Stimulated activated CD4-positive, alpha-beta T cell treated with anti-CD3 and anti-CD28 coated beads, Interleukin-15, amount 100 ng/mL, for 48 hours (primary cell): ENCODE measurements at regions not wholly inside any gene's neighbourhood (a gene's known extent, or its start where the extent isn't known, plus 50 kb on each side); places are given as distances from the start of the nearest gene placed in this dataset.

Source experiments
- DNase-seq, 2 donors: peaks; one replicate each; pipeline ENCODE4 v3.0.0-alpha.2; 2020; ENCODE audit warnings: low read depth in 2 of 2

DNA sequence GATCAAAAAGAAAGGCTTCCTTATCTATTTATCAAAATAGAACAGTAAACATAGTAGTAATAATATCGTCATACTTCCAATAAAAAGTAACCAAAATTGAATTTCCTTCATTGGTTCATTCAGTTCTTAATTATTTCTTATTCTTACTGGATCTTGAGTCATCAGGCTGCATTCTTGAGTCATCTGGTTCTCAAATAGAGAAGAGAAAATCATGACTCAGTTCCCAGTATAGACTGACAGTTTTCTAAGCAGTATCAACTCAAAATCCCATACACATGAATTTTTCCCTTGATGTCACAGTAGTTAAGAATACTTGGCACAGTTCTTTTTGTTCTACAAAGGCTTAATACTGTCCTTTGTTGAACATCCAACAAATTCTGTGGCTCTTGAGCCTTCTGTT lies 626.9 kb upstream of the ADGRL4 start:
- DNase-seq, result no peak

DNA sequence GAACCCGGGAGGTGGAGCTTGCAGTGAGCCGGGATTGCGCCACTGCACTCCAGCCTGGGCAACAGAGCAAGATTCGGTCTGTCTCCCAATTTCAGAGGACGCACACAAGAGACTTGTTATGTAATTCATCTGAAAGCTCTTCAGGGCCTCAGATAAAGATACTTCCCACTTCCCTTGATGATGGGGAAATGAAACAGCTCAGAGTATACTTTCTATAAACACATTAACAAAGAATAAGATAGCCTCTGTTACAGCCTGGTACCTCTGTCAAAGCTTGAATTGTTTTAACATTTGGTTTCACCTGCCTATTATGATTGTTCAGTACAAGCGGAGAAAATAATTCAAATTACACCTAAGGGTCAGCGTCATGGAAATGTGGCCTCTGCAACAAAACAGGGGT lies 622.9 kb upstream of the ADGRL4 start:
- no peak for DNase-seq

DNA sequence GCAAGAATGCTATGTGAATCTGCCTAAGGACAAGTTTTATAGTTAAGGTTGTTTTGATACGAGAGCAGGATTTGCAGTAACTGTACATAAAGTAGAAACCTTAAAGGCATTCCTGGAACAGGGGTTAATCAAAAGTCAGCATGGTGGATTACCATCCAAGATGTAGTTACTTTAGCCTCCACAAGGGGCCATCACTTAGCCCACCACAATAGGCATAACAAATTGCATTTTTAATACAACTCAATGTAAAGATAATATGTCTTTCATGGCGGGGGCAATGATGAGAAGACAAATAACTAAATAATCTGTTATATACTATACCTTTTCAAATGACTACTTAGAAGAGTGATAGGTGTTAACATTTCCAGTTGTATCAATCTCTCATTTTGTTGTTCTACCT lies 611.2 kb upstream of the ADGRL4 start:
- DNase-seq, result no peak

DNA sequence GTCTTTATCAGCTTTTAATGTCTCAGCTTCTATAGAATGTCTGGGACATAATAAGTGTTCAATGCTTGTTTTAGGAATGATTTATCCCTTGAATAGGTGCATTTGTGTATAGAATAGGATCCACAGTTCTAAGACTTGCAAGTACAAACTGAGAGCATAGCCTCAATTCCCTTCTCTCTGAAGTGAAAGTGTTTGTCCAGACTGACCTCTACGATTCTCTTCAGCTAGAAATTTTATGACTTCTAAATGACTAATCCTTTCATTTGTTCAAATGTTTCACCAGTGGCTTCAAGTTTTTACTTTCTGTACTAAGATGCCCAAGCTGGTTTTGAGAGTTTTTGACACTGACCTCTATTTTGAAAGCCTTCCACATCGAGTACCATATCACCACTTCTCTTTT lies 608.2 kb upstream of the ADGRL4 start:
- DNase-seq, result no peak

DNA sequence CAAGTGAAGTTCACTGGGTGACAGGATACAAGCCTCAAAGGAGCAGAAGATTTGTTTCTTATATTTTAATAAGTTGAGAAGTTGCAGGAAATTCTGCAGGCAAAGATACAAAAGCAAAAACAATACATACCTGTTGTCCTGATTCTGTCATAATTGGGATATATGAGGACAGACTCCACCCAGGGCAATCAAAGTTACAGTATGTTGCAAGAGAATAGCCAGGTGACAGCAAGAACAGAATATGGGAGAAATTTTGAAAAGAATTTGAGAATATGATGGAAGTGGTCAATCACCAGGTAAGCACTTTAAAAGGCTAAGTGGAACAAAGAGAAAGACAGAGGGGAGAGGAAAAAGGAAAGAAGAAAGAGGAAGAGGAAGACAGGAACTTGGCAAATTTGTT lies 607.6 kb upstream of the ADGRL4 start:
- no peak for DNase-seq

- DNase-seq, result no peak
Observed at GRCh38 chr1:79613046-79613445, 606.5 kb upstream of the ADGRL4 start.

GRCh38 chr1:79604490-79605198 lies 598.1 kb upstream of the ADGRL4 start:
- no peak for DNase-seq

- DNase-seq, result no peak
Observed at GRCh38 chr1:79603843-79604242, 597.3 kb upstream of the ADGRL4 start.

- no peak for DNase-seq
Observed at GRCh38 chr1:79599257-79599656, 592.7 kb upstream of the ADGRL4 start.

DNA sequence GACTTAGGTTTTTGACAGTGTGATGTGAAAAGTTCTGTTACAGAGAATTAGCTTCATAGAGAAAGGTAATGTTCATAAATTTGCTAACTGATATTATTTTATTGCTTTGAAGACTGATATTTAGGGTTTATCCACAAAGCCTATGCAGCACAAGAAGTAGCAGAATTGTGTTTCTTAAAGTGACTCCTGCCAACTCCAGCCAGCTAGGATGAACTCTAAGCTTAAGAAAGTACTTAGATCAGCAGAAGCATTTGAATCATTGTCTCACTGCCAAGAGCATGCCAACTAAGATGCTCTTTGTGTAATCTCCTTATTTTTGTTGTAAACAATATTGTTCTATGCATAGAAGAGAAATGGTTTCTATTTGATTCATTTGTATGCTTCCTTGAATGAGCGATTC lies 589.4 kb upstream of the ADGRL4 start:
- no peak for DNase-seq

DNA sequence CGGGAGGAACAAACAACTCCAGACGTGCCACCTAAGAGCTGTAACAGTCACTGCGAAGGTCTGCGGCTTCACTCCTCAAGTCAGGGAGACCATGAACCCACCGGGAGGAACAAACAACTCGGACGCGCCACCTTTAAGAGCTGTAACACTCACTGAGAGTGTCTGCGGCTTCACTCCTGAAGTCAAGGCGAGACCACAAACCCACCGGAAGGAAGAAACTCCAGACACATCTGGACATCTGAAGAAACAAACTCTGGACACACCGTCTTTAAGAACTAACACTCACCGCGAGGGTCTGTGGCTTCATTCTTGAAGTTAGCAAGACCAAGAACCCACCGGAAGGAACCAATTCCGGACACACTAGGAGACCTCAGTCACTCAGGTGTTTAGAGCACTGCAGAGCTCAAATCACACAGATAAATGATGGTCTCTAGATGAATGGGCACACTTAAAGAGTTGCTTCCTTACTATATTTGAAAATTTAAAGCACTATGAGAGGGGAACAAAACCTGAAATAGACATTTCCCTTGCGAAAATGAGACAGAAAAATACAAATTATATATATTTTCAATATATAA lies 587.7 kb upstream of the ADGRL4 start:
- DNase-seq, result no peak

DNA sequence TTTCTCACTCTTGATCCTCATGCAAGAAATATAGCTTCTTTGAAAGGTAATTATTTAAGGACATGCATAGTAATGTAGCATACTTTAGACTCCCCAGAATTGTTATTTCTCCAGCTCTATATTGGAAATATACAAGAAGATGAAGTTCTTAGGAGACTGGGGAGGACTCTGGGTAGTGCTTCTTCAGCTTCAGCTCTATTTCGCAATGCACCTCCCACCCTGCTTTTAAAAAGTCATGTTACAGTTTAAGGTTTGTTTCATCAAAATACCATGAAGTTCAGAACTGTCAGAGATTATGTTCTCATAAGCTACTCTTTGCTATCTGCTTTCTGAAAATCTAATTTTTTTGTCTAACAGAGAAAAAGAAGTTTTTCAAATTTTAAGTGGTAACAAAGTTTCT lies 586.2 kb upstream of the ADGRL4 start:
- no peak for DNase-seq

- no peak for DNase-seq
Observed at GRCh38 chr1:79588719-79589118, 582.2 kb upstream of the ADGRL4 start.

GRCh38 chr1:79587229-79587628 lies 580.7 kb upstream of the ADGRL4 start:
- no peak for DNase-seq

DNA sequence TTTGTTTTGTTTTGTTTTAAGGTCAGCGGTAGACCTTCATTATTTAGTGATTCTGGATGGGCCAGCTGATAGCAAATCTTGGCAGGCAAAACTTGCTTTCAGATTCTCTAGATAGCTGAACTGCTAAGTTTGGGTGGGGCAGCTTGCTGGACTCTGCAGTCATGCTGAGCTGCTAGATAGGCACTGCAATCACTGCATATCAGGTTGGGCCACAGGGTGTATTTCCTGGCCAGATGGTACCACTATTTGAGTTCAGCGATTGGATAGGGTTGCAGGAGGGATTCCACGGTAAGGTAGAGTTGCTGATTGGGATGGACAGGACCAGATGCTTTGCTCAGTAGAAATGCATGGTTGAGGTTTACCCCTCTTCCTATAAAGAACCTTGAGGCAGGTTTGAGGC lies 579.3 kb upstream of the ADGRL4 start:
- DNase-seq, result no peak

DNA sequence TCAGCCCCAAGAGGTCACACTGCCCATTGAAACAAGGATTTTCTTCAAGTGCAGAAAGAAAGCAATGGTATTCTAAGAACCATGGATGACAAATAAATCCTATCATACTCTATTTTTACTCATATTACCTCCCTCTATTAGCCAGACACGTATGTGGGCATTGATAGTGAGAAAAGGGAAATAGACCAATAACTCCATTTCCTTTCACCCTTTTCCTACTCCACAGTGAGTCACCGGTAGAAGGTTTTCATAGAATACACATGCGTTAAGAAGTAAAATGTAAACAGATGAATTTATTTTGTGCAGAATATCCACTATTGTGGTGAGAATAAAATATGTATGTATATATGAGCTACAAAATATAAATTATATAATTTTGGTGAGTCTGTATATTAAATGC lies 568.9 kb upstream of the ADGRL4 start:
- DNase-seq, result no peak

GRCh38 chr1:79568411-79568810 lies 561.9 kb upstream of the ADGRL4 start:
- no peak for DNase-seq

DNA sequence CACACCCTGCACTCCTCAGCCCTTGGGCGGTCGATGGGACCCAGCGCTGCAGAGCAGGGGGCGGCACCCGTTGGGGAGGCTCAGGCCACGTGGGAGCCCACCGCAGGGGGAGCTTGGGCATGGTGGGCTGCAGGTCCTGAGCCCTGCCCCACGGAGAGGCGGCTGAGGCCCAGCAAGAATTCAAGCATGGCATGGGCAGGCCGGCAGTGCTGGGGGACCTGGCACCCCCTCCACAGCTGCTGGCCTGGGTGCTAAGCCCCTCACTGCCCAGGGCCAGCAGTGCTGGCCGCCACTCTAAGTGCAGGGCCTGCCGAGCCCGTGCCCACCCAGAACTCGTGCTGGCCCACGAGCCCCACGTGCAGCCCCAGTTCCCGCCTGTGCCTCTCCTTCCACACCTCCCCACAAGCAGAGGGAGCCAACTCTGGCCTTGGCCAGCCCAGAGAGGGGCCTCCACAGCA lies 555.0 kb upstream of the ADGRL4 start:
- no peak for DNase-seq

DNA sequence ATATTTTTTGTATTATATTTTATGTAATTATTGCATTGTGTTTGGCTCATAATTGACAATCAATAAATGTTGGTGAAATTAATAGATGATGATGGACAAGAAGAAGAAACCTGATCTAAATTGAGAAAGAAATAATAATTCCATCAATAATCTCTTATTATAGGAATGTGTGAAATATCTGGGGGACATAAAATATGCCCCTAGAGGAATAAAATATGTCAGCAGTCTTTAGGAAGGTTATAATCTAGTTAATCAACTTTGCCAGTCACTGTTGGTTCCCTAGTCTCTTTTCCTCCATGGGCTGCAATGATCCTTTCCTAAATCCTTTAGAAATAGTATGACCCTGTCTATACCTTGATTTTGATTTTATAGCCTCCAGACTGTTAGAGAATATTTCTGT lies 549.7 kb upstream of the ADGRL4 start:
- DNase-seq, result no peak

DNA sequence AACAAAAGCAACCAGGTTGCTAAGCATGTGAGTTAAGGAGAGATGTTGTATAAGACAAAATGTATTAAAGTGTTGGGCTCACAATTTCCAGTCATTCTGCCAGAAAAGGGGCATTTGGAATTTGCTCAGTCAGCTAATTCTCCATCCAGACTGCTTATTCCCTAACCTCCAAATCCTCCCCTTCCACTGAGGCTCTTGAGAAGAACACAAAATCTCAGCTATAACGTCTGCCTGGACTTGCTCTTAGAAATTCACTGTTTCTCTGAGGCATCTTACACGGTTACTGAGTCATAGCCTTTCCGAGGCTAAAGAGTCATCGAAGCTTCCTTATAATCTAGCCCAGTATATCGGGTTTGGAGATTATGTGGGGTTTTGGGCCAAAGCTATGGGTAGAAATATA lies 548.2 kb upstream of the ADGRL4 start:
- no peak for DNase-seq

- DNase-seq, result no peak
Observed at GRCh38 chr1:79551321-79551720, 544.8 kb upstream of the ADGRL4 start.

DNA sequence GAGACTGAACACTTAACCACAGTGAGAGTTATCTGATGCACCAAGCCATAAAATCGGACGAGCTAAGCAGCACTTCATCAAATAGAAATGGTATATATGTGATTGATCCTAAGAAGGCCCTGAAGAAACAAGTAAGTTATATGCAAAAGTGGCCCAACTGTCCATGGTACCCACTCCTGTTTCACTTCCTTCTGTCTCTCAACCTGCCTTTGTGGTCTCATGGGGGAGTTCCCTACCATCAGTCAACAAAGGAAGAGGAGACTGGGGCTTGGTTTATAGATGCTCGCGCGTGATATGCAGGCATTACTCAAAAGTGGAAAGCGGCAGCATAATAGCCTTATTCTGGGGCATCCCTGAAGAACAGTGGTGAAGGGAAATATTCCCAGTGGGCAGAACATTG lies 543.9 kb upstream of the ADGRL4 start:
- DNase-seq, result no peak

DNA sequence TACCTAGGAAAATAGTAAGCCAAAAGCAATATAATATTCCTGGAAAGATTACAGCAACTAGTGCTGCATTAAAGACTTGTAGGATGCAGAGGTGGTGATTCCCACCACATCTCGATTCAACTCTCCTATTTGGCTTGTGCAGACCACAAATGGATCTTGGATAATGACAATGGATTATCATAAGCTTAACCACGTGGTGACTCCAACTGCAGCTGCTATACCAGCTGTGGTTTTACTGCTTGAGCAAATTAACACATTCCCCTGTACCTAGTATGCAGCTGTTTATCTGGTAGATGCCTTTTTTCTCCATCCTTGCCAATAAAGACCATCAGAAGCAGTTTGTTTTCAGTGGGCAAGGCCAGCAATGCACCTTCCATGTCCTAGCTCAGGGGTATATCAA lies 542.7 kb upstream of the ADGRL4 start:
- DNase-seq, result no peak

DNA sequence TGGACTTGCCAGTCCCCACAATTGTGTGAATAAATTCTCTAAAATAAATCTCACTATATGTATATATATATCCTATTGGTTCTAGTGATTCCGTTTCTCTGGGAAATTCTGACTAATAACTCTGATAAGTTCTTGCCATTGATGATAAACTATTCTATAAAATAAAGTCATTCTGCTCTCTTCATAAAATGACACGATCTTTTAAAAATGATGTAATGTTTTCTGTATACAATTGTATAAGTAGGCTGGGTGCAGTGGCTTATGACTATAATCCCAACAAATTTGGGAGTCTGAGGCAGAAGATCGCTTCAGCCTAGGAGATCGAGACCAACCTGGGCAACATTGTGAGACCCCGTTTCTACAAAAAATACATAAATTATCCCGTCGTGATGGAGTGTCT lies 541.0 kb upstream of the ADGRL4 start:
- no peak for DNase-seq
